ENCODE measurements at regions not wholly inside any gene's neighbourhood (a gene's known extent, or its start where the extent isn't known, plus 50 kb on each side); places are given as distances from the start of the nearest gene placed in this dataset.

GRCh38 chrX:23465985-23466384, 131.3 kb downstream of the PTCHD1 start:
- TF ChIP-seq POLR2A (IDR thresholded peaks at IDR 0.05; ENCODE audit: extremely low read depth, insufficient read length) (no peak), CTCF (IDR thresholded peaks at IDR 0.05; ENCODE audit: low read depth, low read length) (no peak), MAX (IDR thresholded peaks at IDR 0.05; ENCODE audit: low read depth, low read length) (no peak), MYC (IDR thresholded peaks at IDR 0.05; ENCODE audit: low read depth, low read length) (no peak)

Measured in NB4 (cell line).